Motor neuron (in vitro differentiated cells): ENCODE measurements at regions not wholly inside any gene's neighbourhood (a gene's known extent, or its start where the extent isn't known, plus 50 kb on each side); places are given as distances from the start of the nearest gene placed in this dataset.
A peak's percentile ranks its signal among the peaks of the same experiment; 100 is the strongest.
"Not testable (repeated sequence)": the region's sequence is repeated elsewhere in the genome, so short reads cannot be mapped to it uniquely, and the experiment has no call there.

Experiments used
- ATAC-seq, 8 experiments: fragments of 200-7000 bp; cut with Tn5 transposase; replicated peaks in 6 of 8; 2 replicates each; pipeline ENCODE4 v1.8.0; 2021; ENCODE audit warnings: mild to moderate bottlenecking in 8 of 8, moderate library complexity in 8 of 8
- H3K27ac ChIP-seq, 2 donors: fragments of 250-450 bp; sonication (Bioruptor Pico); 2 replicates each; pipeline ENCODE4 v1.9.0; 2021; ENCODE audit warnings: antibody characterized with exemption in 2 of 2, mild to moderate bottlenecking in 2 of 2, moderate library complexity in 1 of 2
- H3K4me1 ChIP-seq, 2 donors: fragments of 250-450 bp; sonication (Bioruptor Pico); replicated peaks in 1 of 2; 2 replicates each; pipeline ENCODE4 v1.6.1; 2021; ENCODE audit warnings: antibody characterized with exemption in 2 of 2, mild to moderate bottlenecking in 2 of 2, moderate library complexity in 1 of 2
- H3K4me3 ChIP-seq, 5 donors: fragments of 250-450 bp; sonication (Bioruptor Pico); 2 replicates each; pipeline ENCODE4 v1.9.0; 2021; ENCODE audit warnings: antibody characterized with exemption in 5 of 5, mild to moderate bottlenecking in 5 of 5, moderate library complexity in 4 of 5
- WGBS, 10 experiments: fragments of 450-650 bp; shearing (Covaris generic); methylation state at CpG; one replicate each; pipeline ENCODE4 v1.0.0; 2022; 5-methylcytosine and 5-hydroxymethylcytosine counted together
- in situ Hi-C, 9 experiments: fragments of 400-800 bp; cut with MboI; loops; one replicate each; pipeline ENCODE4 v1.15.0; 2021; ENCODE audit warnings: low sequenced_read_pairs in 9 of 9, low pct_unique_long_range_greater_than_20kb in 2 of 9; ENCODE audit not compliant: unreplicated experiment in 9 of 9

DNA sequence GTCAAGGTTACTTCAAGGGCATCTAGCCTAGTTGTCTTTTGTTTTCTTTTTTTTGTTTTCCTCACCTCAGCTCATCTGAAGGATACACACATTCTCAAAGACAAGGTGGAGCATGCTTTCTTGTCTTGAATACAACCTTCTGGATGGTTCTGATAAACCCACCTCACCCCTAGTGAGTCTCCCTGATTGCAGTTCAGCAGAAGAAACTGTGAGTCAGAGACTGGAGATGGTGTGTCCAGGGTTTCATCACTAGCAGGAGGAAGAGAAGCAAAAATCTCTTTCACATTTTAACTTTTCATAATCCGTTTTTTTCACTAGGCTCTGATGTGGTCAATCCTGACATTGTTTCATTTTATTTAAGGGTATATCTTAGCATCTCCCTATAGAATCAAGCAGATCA, 143.0 kb upstream of the NRBF2 start:
- 21 to 73% (median 33%) methylated on average over 1 of the region's 1 CpG; no CpG with 5 or more reads in 2 of the 10 experiments for WGBS, 10 experiments
- ATAC-seq = no peak
- H3K4me1 ChIP-seq = peaks cover 0 to 7% of the 10 kb centered on the region in 2 donors
- H3K4me3 ChIP-seq = no peak overlapping the region
- in situ Hi-C loops = no loop called here
- no peak overlapping the region for H3K27ac ChIP-seq

DNA sequence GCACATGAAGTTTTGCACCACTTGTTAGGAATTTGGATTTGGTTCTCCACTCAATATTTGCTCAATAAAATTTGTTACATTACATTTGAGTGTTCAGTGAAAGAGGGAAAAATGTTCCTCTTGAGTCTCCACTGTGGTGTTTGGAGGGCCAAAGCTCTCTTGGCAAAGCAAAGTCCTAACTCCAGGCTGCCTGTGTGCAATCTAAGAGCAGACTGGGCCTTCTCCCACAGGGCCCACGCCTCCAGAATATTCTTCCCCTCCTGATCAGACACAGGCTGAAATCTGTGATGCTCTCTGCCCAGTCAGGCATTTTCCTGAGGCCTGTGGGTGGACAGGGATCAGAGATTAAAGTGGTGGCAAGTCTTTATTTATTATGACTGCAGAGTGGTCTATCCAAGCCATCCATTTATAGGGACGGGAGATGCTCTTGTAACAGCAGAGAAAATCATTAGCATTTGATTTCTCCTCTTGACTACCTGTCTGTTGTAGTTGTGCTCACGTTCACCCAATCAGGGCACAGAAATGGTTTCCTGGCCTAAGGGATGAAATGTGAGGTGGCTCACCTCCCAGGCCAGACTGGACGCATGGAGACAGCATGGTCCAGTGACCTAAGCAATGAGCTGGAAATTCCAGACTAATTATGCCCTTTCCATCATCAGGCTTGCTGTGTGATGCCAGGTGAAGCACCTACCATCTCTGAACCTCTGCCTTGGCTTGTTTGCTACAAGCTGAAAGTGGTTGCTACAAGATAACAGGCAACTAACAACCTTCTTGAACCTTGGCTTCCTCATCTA, 147.1 kb upstream of the NRBF2 start:
- Histone ChIP-seq H3K4me1 (peaks cover 0 to 9% of the 10 kb centered on the region in 2 donors), H3K27ac (no peak overlapping the region), H3K4me3 (no peak overlapping the region)
- no peak for ATAC-seq
- 50 to 100% (median 81%) methylated on average over 1 to 3 of the region's 4 CpGs; no CpG with 5 or more reads in 4 of the 10 experiments for WGBS, 10 experiments
- in situ Hi-C loops = no loop called here

DNA sequence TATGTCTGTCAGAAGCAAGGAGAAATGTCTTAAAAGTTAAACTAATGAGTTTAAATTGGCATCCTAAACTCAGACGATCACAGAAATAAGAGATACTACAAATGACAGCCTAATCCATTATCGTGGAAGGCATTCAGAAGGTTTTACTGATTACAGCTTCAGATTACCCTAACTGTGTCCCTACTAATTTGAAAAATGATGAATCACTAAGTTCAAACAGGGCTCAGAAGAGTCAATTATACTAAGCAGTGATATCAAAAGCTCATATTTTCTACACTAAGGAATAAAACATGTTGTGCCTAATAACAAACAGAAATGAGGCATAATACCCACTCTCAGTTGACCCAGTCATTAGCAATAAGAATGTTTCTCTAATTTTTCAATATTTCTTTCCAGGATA, 152.0 kb upstream of the NRBF2 start:
- ATAC-seq = no peak
- H3K4me1 ChIP-seq = peaks cover 0 to 12% of the 10 kb centered on the region in 2 donors
- WGBS, 10 experiments = 19 to 83% (median 62%) methylated on average over 1 to 2 of the region's 2 CpGs; no CpG with 5 or more reads in 3 of the 10 experiments
- H3K4me3 ChIP-seq = no peak overlapping the region
- in situ Hi-C loops = no loop called here
- H3K27ac ChIP-seq = no peak overlapping the region

DNA sequence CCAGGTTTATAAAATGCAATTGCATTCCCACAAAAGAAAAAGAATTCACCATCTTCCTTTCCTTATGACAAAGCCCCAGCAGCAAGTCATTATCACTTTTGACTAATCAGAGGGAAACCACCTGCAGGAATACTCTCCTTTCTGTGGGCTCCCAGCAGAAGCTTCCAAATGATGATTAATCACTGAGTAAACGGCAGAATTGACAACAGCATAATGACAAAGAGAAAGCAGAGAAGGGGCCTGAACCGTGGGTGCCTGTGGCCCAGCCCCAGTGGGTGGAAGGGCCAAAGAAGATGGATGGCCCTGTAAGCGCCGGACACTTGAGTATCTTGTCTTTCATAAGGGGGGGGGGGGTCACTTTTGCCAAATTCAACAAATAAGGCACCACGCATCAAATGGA, 152.4 kb upstream of the NRBF2 start:
- in situ Hi-C loops = no loop called here
- 0 to 100% (median 13%) methylated on average over 1 to 5 of the region's 5 CpGs; no CpG with 5 or more reads in 2 of the 10 experiments for WGBS, 10 experiments
- no peak overlapping the region for H3K4me3 ChIP-seq
- no peak overlapping the region for H3K27ac ChIP-seq
- peaks cover 0 to 12% of the 10 kb centered on the region in 2 donors for H3K4me1 ChIP-seq
- ATAC-seq = peak in 4 of 8 experiments; percentile 27 to 59 (median 42)

DNA sequence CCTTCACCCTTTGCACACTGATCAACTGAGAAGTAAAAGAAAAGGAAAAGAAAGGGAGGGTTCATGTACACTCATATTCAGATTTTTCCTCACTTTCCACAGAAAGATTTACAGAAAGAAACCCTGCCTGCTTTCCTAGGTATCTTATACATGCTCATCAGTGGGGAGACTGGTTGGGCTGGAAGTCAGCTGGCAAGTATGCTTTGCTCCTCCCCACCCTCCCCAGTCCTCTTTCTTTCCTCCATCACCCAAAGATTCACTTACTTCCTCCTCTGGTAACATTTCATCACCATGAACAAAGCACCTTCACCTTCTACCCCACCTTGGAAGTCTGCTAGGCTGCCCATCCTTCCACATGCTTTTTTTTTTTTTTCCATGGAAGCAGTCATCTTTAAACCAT, 153.2 kb upstream of the NRBF2 start:
- Histone ChIP-seq H3K4me3 (no peak overlapping the region), H3K27ac (no peak overlapping the region), H3K4me1 (peaks cover 0 to 12% of the 10 kb centered on the region in 2 donors)
- in situ Hi-C loops = no loop called here
- ATAC-seq = no peak

DNA sequence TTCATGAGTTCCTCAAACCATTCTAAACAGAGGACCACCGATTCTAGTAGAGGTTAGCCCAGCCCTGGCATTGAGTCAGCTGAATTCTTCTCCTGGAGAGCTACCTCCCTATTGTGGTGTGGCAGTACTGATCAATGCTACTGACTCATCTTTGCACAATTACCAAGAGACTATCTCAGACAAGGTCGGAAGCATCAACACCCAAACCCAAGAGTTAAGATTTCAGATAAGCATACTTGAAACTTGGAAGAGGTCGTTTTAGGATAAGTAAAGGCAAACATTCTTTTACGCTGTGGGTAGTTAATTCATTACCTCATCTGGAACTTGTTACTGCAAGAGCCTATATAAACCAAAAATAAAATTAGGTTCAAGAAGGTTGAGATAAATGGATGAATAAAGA, 154.6 kb upstream of the NRBF2 start:
- Histone ChIP-seq H3K4me3 (no peak overlapping the region), H3K4me1 (peaks cover 0 to 12% of the 10 kb centered on the region in 2 donors), H3K27ac (no peak overlapping the region)
- in situ Hi-C loops = no loop called here
- 47 to 100% (median 92%) methylated on average over 1 to 4 of the region's 4 CpGs; no CpG with 5 or more reads in 1 of the 10 experiments for WGBS, 10 experiments
- ATAC-seq = no peak

DNA sequence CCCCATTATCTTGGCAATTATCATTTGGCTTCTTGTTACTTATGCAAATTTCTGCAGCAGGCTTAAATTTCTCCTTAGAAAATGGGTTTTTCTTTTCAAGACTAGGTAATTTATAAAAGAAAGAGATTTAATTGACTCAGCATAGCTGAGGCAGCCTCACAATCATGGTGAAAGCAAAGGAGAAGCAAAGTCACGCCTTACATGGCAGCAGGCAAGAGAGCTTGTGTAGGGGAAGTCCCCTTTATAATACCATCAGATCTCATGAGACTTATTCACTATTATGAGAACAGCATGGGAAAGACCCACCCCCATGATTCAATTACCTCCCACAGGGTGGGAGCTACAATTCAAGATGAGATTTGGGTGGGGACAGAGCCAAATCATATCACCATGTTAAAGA, 158.3 kb upstream of the NRBF2 start:
- H3K4me3 ChIP-seq, in situ Hi-C loops, H3K4me1 ChIP-seq, ATAC-seq, H3K27ac ChIP-seq: not testable (repeated sequence)
- WGBS, 10 experiments = 0 to 83% (median 70%) methylated on average over 1 of the region's 1 CpG; no CpG with 5 or more reads in 5 of the 10 experiments

DNA sequence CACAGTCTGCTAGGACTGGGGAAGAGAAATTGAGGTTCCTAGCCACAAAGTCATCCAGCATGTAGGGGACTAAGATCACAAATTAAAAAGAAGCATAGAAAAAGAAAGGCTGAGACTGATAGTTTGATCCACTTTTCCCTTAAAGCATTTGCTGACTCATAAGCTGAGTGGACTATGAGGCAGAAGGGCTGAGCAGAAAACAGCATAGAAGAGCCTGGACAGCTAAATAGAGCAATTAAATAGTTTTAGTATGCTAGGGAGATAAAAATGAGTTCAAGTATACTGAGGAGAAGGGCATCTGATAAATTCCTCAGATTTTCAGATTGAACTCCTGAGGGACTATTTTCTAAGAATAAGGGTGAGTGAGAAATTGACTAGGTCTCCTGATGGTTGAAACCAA, 155.9 kb upstream of the EGR2 start:
- H3K4me1 ChIP-seq = no peaks in the 10 kb centered on the region
- no peak overlapping the region for H3K27ac ChIP-seq
- H3K4me3 ChIP-seq = no peak overlapping the region
- peak in 2 of 8 experiments; percentile 44 to 54 for ATAC-seq
- in situ Hi-C loops = no loop called here

DNA sequence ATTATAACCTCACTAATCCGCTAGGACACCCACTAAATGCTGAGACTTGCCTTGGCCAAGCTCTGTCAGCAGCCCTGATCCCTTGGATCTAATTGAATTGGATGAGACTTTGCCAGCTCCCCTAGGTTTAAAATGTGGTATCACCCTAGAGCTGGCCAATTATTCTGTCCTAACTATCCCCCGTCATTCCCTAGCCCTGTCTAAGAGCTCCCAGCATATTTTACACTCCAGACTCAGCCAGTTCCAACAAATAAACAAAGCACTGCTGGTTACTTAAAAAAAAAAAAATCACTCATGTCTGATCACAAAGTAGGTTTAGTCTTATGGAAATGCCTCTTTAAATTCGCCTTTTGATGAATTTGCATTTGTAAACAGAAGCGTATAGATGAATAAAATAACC, 147.9 kb upstream of the EGR2 start:
- WGBS, 10 experiments = 19 to 100% (median 60%) methylated on average over 1 to 4 of the region's 4 CpGs
- Histone ChIP-seq H3K4me3 (no peak overlapping the region), H3K4me1 (no peaks in the 10 kb centered on the region), H3K27ac (no peak overlapping the region)
- peak in 4 of 8 experiments; percentile 26 to 86 (median 62) for ATAC-seq
- in situ Hi-C loops = no loop called here

DNA sequence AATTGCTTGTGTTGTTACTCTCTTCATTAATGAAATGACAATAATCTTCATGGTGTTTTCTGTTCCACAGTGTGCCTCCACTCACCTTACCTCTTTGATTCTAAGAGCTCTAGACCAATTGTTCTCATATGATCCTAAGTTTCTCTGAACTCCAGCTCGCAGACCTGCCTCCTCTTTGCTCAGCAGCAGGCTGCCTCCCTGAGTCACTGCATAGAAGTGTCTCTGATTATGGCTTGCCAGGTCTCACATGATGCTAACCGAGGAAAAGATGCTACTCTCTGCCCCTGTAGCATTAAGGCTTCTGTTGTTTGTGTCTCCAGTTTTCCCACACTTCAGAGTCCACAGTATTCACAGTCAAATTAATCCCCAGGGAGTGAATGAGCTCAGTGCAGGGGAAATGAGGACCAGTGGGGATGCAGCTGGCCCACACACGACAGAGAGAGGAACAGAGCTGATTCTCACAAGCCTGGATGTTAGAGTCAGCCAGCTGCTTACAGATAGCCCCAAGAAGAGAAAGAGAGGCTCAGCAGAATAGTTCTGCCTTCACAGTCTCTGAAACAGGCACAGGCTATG, 145.9 kb upstream of the EGR2 start:
- Histone ChIP-seq H3K4me1 (no peaks in the 10 kb centered on the region), H3K27ac (no peak overlapping the region), H3K4me3 (no peak overlapping the region)
- WGBS, 10 experiments = 10 to 80% (median 25%) methylated on average over 1 to 3 of the region's 3 CpGs; no CpG with 5 or more reads in 5 of the 10 experiments
- in situ Hi-C loops = no loop called here
- ATAC-seq = peak in 5 of 8 experiments; percentile 65 to 97 (median 88)

DNA sequence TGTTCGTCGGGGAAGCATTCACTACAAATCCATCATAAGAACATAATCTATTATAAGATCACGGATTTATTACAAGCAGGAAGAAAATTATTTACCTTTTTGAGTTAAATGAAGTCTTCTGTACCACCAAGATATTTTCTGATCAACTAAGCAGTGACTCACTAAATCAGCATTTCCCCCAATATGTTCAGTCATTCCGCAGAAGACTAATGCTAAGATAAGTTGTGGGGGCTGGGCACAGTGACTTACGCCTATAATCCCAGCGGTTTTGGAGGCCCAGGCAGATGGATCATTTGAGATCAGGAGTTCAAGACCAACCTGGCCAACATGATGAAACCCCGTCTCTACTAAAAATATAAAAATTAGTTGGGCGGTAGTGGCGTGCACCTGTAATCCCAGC, 144.2 kb upstream of the EGR2 start:
- Histone ChIP-seq H3K27ac (no peak overlapping the region), H3K4me1 (no peaks in the 10 kb centered on the region), H3K4me3 (no peak overlapping the region)
- in situ Hi-C loops = no loop called here
- 39 to 100% (median 86%) methylated on average over 2 to 6 of the region's 9 CpGs for WGBS, 10 experiments
- no peak for ATAC-seq

DNA sequence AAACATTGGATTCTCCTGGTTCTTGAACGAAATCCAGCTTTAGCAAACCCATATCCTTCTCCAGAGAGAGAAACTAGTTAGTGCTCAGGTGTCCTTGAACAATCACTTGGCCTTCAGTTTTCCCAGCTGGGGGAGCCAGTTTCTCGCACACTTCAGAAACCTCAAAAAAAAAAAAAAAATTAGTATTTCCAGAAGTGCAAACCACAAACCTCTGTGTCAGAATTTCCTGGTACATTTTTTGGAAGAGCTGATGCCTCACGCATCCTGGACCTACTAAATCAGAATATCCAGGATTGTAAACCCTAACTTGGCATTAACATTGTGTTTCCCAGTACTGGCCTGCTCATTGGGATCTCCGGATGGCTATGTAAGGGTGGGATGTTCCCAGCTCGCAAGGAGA, 143.4 kb upstream of the EGR2 start:
- 17 to 93% (median 70%) methylated on average over 1 to 5 of the region's 5 CpGs for WGBS, 10 experiments
- ATAC-seq = no peak
- in situ Hi-C loops = no loop called here
- Histone ChIP-seq H3K27ac (no peak overlapping the region), H3K4me3 (no peak overlapping the region), H3K4me1 (no peaks in the 10 kb centered on the region)

DNA sequence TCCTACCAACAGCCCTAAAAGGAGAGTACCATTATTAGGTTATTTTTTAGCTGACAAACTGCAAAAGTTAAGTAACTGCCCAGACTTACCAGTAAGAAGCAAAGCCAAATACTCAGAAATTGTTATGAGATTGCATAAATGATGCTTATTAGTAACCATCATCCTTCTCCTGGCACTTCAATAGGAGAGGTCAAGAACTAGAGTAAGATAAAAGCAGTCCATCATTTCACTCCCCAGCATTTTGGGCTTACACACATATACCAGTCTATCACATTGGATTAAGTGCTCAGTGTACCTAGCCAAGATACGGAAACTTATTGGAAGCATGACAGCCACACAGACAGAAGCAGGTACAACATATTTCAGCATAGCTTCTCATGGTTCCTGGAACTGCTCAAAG, 142.8 kb upstream of the EGR2 start:
- Histone ChIP-seq H3K27ac (no peak overlapping the region), H3K4me3 (no peak overlapping the region), H3K4me1 (no peaks in the 10 kb centered on the region)
- in situ Hi-C loops = no loop called here
- 60 to 100% (median 100%) methylated on average over 1 of the region's 1 CpG; no CpG with 5 or more reads in 6 of the 10 experiments for WGBS, 10 experiments
- no peak for ATAC-seq

DNA sequence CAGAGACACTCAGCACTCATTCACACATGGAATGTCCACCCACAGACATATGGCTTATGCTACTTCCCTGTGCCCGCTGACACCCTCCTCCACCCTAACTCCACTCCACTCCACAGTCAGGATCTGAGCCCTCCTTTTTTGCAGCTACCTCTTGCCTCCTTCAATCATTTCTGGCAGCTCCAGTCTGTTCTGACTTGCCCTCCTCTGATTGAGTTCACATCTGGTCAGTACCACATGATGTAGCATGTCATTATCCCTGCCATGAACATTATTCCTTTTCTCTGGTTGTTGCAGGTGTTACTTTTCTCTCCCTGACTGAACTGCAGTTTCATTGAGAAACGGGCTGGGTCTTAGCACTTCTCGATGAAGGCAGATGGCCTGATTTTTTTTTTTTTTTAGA, 130.1 kb upstream of the EGR2 start:
- in situ Hi-C loops = no loop called here
- ATAC-seq = peak in 1 of 8 experiments; percentile 29
- Histone ChIP-seq H3K4me3 (no peak overlapping the region), H3K4me1 (no peaks in the 10 kb centered on the region), H3K27ac (no peak overlapping the region)
- WGBS, 10 experiments = 38 to 93% (median 89%) methylated on average over 1 to 3 of the region's 3 CpGs; no CpG with 5 or more reads in 5 of the 10 experiments
